Mesothelial cell of epicardium (in vitro differentiated cells): ENCODE measurements at regions not wholly inside any gene's neighbourhood (a gene's known extent, or its start where the extent isn't known, plus 50 kb on each side); places are given as distances from the start of the nearest gene placed in this dataset.

Experiments used
- DNase-seq, 2 experiments: peaks; one replicate each; pipeline ENCODE4 v3.0.0; 2021; ENCODE audit warnings: low spot score in 2 of 2; ENCODE audit not compliant: unreplicated experiment in 2 of 2
- H3K27ac Mint-ChIP-seq: 2 replicates; pipeline ENCODE4 v1.8.0; 2021; ENCODE audit warnings: mixed read lengths
- H3K27me3 Mint-ChIP-seq: 2 replicates; pipeline ENCODE4 v1.8.0; 2021; ENCODE audit warnings: low read depth, mixed read lengths
- H3K36me3 Mint-ChIP-seq: 2 replicates; pipeline ENCODE4 v1.8.0; 2021; ENCODE audit warnings: mixed read lengths
- H3K4me1 Mint-ChIP-seq: 2 replicates; pipeline ENCODE4 v1.8.0; 2021; ENCODE audit warnings: mixed read lengths
- H3K4me3 Mint-ChIP-seq: 2 replicates; pipeline ENCODE4 v1.8.0; 2021; ENCODE audit warnings: mild to moderate bottlenecking, moderate library complexity, mixed read lengths
- H3K9me3 Mint-ChIP-seq: 2 replicates; pipeline ENCODE4 v1.8.0; 2021; ENCODE audit warnings: mixed read lengths
- TF ChIP-seq, protein P1 (sequence below): fragments of 200-600 bp; sonication (generic); IDR thresholded peaks from one replicate; pipeline ENCODE4 v1.5.0; 2021; ENCODE audit warnings: antibody characterized with exemption; ENCODE audit not compliant: unreplicated experiment

DNA sequence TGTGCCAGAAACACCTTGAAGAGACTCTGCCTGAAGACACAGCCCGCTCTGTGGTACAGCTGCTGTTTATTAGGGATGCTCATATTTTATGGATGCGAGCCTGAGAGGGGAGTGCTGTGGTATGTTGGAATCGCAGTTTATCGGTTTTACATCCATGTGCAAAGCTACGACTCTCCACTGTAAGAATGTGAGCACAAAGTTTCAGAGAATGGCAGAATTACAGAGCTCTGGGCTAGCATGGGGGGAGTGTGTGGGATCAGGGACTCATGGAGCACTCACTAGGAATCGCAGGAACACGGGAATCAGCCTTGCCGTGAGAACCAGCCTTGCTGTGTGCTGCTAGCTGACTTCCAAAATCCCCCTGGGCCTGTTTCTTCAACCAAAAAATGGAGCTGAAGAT is 199.9 kb downstream of the RNF144A start:
- Mint-ChIP-seq H3K4me1 (no peaks in the 10 kb centered on the region), H3K4me3 (no peak overlapping the region), H3K27ac (no peak overlapping the region), H3K36me3 (peaks cover 6% of the 10 kb centered on the region), H3K9me3 (peaks cover 18% of the 10 kb centered on the region), H3K27me3 (peaks cover 5% of the 10 kb centered on the region)
- TF ChIP-seq, protein P1, sequence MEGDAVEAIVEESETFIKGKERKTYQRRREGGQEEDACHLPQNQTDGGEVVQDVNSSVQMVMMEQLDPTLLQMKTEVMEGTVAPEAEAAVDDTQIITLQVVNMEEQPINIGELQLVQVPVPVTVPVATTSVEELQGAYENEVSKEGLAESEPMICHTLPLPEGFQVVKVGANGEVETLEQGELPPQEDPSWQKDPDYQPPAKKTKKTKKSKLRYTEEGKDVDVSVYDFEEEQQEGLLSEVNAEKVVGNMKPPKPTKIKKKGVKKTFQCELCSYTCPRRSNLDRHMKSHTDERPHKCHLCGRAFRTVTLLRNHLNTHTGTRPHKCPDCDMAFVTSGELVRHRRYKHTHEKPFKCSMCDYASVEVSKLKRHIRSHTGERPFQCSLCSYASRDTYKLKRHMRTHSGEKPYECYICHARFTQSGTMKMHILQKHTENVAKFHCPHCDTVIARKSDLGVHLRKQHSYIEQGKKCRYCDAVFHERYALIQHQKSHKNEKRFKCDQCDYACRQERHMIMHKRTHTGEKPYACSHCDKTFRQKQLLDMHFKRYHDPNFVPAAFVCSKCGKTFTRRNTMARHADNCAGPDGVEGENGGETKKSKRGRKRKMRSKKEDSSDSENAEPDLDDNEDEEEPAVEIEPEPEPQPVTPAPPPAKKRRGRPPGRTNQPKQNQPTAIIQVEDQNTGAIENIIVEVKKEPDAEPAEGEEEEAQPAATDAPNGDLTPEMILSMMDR = no peak
- no peak for DNase-seq

DNA sequence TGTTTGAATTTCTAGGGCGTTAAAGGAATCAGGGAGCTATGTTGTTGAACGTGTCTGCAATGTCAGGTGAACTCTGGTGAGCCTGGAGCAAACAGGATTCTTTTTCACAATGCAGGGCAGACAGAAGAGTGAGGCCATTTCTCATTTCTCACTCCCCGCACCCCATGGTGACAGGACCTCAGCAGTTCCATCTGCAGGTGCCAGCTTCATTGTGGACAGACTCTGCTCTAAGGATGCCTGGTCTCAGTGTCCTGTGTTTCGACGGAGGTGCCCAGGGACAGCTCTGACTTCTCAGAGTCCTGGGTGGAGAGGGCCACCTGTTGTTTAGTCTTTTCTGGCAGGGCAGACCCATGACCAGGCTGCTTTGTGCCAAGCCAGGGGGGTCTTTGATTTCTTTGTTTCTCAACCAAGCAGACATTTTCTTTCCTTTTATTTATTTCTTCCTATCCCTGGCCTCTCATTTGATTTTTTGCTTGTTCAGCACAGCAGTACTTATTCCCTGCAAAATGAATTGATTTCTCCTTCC is 201.5 kb downstream of the RNF144A start:
- TF ChIP-seq, protein P1 = no peak
- no peak for DNase-seq
- peaks cover 11% of the 10 kb centered on the region for H3K9me3 Mint-ChIP-seq
- H3K36me3 Mint-ChIP-seq = peaks cover 6% of the 10 kb centered on the region
- no peaks in the 10 kb centered on the region for H3K4me1 Mint-ChIP-seq
- H3K27me3 Mint-ChIP-seq = peaks cover 5% of the 10 kb centered on the region
- H3K4me3 Mint-ChIP-seq = no peak overlapping the region
- H3K27ac Mint-ChIP-seq = no peak overlapping the region

DNA sequence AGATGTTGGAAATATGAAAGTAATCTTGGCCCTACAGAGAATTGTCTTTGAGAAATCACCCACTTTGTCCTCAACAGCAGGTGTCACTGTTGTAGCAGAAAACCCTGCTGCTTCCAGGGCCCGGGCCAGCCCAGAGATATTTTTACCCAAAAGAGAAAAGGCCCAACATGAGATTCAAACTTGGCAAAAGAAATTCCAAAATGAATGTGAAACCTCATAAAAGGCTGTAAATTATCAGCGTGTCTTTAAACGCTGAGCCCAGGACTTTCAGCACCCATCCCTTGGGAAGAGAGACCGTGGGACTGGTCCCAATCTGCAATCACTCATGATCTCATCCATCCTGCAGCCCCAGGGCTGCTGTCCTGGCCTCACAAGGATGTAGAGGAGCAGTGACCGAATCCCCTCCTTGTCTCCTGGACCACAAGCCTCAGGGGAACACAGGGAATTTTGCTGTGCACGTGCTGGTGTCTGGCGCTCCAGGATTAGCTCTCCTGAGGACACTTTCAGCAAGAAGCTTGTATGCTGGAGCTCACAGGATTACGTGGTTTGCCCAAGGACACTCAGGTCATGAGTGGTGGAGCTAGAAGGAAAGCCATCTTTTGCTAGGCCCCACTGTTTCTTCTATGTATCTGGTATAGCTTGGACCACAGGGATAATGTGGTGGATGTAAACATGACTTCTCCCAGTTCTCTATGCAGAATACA is 202.1 kb downstream of the RNF144A start:
- Mint-ChIP-seq H3K4me3 (no peak overlapping the region), H3K27ac (no peak overlapping the region), H3K4me1 (no peaks in the 10 kb centered on the region), H3K36me3 (peaks cover 6% of the 10 kb centered on the region), H3K27me3 (peaks cover 5% of the 10 kb centered on the region), H3K9me3 (peaks cover 7% of the 10 kb centered on the region)
- peak in 1 of 2 experiments; percentile 57 for DNase-seq
- TF ChIP-seq, protein P1 = peak; percentile 47

DNA sequence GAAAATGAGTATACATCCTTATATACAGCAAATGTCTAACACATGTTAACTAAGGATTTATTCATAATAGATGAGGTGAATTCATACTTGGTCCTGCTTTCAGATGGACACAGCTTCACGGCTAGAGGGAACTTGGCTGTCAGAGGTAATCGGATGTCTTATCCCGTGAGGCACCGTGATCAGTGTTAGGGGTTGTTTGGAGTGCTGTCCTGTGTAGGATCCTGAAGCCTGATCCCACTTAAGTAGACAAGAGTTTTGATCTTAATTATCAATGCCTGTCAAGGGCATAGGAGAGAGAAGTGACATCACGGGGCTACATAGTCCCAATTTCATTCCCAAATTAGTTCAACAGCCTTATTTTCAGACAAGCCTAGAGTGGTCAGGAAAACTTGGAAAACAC is 204.6 kb downstream of the RNF144A start:
- Mint-ChIP-seq H3K36me3 (no peaks in the 10 kb centered on the region), H3K4me3 (no peak overlapping the region), H3K27me3 (no peaks in the 10 kb centered on the region), H3K9me3 (no peaks in the 10 kb centered on the region), H3K27ac (no peak overlapping the region), H3K4me1 (no peaks in the 10 kb centered on the region)
- DNase-seq = no peak
- TF ChIP-seq, protein P1 = no peak

DNA sequence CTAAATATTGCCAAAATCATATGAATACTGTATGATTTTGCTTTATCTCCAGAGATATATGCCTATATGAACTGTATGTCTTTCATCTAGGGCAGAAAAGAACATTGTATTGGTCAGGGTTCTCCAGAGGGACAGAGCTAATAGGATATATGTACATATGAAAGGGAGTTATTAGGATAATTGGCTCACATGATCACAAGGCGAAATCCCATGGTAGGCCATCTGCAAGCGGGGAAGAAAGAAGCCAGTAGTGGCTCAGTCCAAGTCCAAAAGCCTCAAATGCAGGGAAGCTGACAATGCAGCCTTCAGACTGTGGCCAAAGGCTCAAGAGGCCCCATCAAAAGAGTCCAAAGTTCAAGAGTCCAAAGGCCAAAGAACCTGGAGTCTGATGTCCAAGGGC is 209.9 kb downstream of the RNF144A start:
- H3K9me3 Mint-ChIP-seq = no peaks in the 10 kb centered on the region
- no peaks in the 10 kb centered on the region for H3K36me3 Mint-ChIP-seq
- H3K27me3 Mint-ChIP-seq = no peaks in the 10 kb centered on the region
- peaks cover 7% of the 10 kb centered on the region for H3K4me1 Mint-ChIP-seq
- DNase-seq = no peak
- H3K27ac Mint-ChIP-seq = no peak overlapping the region
- TF ChIP-seq, protein P1 = no peak
- H3K4me3 Mint-ChIP-seq = no peak overlapping the region

DNA sequence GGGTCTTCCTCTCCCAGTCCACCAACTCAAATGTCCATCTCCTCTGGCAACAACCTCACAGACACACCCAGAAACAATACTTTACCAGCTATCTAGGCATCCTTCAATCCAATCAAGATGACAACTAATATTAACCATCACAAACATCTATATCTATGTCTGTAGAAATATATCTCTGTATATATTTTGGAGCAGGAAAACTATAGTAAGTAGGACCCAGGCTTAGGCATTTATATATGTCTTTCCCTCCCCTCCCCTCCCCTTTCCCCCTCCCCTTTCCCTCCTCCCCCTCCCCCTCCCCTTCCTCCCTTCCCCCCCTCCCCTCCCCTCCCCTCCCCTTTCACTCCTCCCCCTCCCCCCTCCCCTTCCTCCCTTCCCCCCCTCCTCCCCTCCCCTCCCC is 210.5 kb downstream of the RNF144A start:
- Mint-ChIP-seq H3K36me3 (no peaks in the 10 kb centered on the region), H3K9me3 (no peaks in the 10 kb centered on the region), H3K27me3 (no peaks in the 10 kb centered on the region), H3K4me1 (peaks cover 7% of the 10 kb centered on the region), H3K4me3 (no peak overlapping the region), H3K27ac (no peak overlapping the region)
- TF ChIP-seq, protein P1 = no peak
- DNase-seq = no peak
